ENCODE measurements at regions not wholly inside any gene's neighbourhood (a gene's known extent, or its start where the extent isn't known, plus 50 kb on each side); places are given as distances from the start of the nearest gene placed in this dataset.

DNA sequence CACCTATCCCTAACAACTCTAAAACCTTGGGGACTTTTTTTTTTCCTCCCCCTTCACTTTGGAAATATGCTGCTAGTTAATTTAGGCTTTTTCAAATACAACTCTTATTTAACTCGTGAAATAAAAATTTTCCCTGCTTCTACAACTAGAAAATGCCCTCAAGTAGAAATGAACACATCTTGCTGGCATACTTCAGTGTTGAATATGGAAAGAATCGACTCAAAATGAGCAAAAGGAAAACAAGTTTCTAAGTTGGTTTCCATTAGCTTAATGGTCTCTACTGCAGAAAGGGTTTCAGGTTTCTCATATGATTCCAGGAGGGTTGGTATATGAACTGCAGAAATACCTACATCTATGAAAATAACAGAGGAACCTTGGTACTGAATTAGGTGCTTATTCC, 118.3 kb upstream of the TMTC1 start:
- Histone ChIP-seq H3K4me3 (ENCODE audit: low read depth in 1 of 3, low read length in 3 of 3) (no peak overlapping the region), H3K27ac (ENCODE audit: low read depth in 1 of 2, low read length in 2 of 2) (no peak overlapping the region), H3K36me3 (ENCODE audit: control insufficient read depth in 4 of 4, insufficient read depth in 3 of 4, low read depth in 1 of 4, low read length in 3 of 4) (no peaks in the 10 kb centered on the region), H3K27me3 (ENCODE audit: control insufficient read depth in 4 of 4, insufficient read depth in 4 of 4, low read length in 3 of 4) (peaks cover 0 to 3% (median 0%) of the 10 kb centered on the region in 4 donors), H3K9me3 (ENCODE audit: control insufficient read depth in 4 of 4, low read length in 3 of 4) (no peaks in the 10 kb centered on the region), H3K4me1 (ENCODE audit: control insufficient read depth in 4 of 4, insufficient read depth in 4 of 4, low read length in 3 of 4) (peaks cover 0 to 18% (median 0%) of the 10 kb centered on the region in 4 donors), H3K9ac (ENCODE audit: low read depth in 1 of 2, low read length in 2 of 2) (no peak overlapping the region)
- WGBS = 77% methylated on average over 2 of the region's 2 CpGs
- no peak for DNase-seq (ENCODE audit: low spot score)
- no peak for TF ChIP-seq EGR1 (IDR thresholded peaks at IDR 0.05; ENCODE audit: low read depth in 2 of 2)
- no peak for TF ChIP-seq SP1 (IDR thresholded peaks at IDR 0.05)

GRCh38 chr12:29901585-29901984, 117.8 kb upstream of the TMTC1 start:
- H3K4me1 ChIP-seq (ENCODE audit: control insufficient read depth in 4 of 4, insufficient read depth in 4 of 4, low read length in 3 of 4) = peaks cover 0 to 18% (median 0%) of the 10 kb centered on the region in 4 donors
- no peak for TF ChIP-seq JUND (IDR thresholded peaks at IDR 0.05)
- peak in 1 of 2 donors; percentile 15 for TF ChIP-seq RAD21 (IDR thresholded peaks at IDR 0.05)
- TF ChIP-seq, protein P1, sequence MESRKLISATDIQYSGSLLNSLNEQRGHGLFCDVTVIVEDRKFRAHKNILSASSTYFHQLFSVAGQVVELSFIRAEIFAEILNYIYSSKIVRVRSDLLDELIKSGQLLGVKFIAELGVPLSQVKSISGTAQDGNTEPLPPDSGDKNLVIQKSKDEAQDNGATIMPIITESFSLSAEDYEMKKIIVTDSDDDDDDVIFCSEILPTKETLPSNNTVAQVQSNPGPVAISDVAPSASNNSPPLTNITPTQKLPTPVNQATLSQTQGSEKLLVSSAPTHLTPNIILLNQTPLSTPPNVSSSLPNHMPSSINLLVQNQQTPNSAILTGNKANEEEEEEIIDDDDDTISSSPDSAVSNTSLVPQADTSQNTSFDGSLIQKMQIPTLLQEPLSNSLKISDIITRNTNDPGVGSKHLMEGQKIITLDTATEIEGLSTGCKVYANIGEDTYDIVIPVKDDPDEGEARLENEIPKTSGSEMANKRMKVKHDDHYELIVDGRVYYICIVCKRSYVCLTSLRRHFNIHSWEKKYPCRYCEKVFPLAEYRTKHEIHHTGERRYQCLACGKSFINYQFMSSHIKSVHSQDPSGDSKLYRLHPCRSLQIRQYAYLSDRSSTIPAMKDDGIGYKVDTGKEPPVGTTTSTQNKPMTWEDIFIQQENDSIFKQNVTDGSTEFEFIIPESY (IDR thresholded peaks at IDR 0.05) = no peak
- no peak overlapping the region for H3K9ac ChIP-seq (ENCODE audit: low read depth in 1 of 2, low read length in 2 of 2)
- H3K9me3 ChIP-seq (ENCODE audit: control insufficient read depth in 4 of 4, low read length in 3 of 4) = no peaks in the 10 kb centered on the region
- H3K36me3 ChIP-seq (ENCODE audit: control insufficient read depth in 4 of 4, insufficient read depth in 3 of 4, low read depth in 1 of 4, low read length in 3 of 4) = no peaks in the 10 kb centered on the region
- DNase-seq (ENCODE audit: low spot score) = no peak
- no peak overlapping the region for H3K4me3 ChIP-seq (ENCODE audit: low read depth in 1 of 3, low read length in 3 of 3)
- WGBS = 72% methylated on average over 4 of the region's 4 CpGs
- H3K27me3 ChIP-seq (ENCODE audit: control insufficient read depth in 4 of 4, insufficient read depth in 4 of 4, low read length in 3 of 4) = peaks cover 0 to 3% (median 0%) of the 10 kb centered on the region in 4 donors
- no peak overlapping the region for H3K27ac ChIP-seq (ENCODE audit: low read depth in 1 of 2, low read length in 2 of 2)

DNA sequence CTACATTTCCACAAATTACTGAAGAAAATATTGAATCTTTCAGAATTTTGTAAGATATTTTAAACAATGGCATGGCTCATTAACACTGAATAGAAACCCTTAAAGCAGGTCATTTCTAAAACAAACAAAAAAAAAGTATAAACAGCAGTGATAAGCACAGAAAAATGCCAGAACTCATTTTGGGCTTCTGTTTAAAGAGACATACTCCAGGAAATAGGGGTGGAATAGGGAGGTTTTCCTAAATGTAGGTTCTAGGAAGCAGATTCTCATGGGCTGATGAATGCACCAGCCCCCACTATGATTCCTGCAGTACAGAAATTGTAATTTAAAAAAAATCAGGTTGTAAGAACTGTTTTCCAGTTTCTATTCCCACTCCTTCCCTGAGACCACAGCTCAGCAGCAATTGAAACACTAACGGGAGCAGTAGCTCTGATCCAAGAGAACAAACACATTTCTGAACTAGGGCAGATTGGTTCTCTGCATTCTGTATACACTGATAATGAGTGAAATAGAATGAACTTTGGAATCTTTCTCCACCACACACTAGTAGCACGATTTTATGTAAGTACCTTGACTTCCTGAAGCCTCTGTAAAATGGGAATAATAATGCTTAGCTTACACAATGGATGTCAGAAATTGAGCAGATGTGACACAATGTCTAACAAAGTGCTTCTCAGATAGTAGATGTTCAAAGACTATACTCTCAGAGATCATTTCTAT, 115.6 kb upstream of the TMTC1 start:
- WGBS = 20% methylated on average over 2 of the region's 2 CpGs
- DNase-seq (ENCODE audit: low spot score) = no peak

More for the DNA sequence above, 115.6 kb upstream of the TMTC1 start:
- no peak overlapping the region for H3K9ac ChIP-seq (ENCODE audit: low read depth in 1 of 2, low read length in 2 of 2)
- no peak overlapping the region for H3K27ac ChIP-seq (ENCODE audit: low read depth in 1 of 2, low read length in 2 of 2)
- TF ChIP-seq GABPA (IDR thresholded peaks at IDR 0.05 in 1 of 2, conservative IDR thresholded peaks at IDR 0.05 in 1 of 2) = no peak
- no peak for TF ChIP-seq ATF3 (IDR thresholded peaks at IDR 0.05)
- TF ChIP-seq, protein P2, sequence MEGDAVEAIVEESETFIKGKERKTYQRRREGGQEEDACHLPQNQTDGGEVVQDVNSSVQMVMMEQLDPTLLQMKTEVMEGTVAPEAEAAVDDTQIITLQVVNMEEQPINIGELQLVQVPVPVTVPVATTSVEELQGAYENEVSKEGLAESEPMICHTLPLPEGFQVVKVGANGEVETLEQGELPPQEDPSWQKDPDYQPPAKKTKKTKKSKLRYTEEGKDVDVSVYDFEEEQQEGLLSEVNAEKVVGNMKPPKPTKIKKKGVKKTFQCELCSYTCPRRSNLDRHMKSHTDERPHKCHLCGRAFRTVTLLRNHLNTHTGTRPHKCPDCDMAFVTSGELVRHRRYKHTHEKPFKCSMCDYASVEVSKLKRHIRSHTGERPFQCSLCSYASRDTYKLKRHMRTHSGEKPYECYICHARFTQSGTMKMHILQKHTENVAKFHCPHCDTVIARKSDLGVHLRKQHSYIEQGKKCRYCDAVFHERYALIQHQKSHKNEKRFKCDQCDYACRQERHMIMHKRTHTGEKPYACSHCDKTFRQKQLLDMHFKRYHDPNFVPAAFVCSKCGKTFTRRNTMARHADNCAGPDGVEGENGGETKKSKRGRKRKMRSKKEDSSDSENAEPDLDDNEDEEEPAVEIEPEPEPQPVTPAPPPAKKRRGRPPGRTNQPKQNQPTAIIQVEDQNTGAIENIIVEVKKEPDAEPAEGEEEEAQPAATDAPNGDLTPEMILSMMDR (IDR thresholded peaks at IDR 0.05; ENCODE audit: low read depth, low read length, missing input control) = no peak
- no peak for TF ChIP-seq MAX (IDR thresholded peaks at IDR 0.05)
- TF ChIP-seq RAD21 (IDR thresholded peaks at IDR 0.05) = peak; percentile 33 to 35
- no peak for TF ChIP-seq FOXA2 (IDR thresholded peaks at IDR 0.05)
- TF ChIP-seq EGR1 (IDR thresholded peaks at IDR 0.05; ENCODE audit: low read depth in 2 of 2) = no peak
- peak; percentile 65 for TF ChIP-seq SP1 (IDR thresholded peaks at IDR 0.05)
- TF ChIP-seq, protein P1 (IDR thresholded peaks at IDR 0.05) = no peak
- peak in 1 of 2 donors; percentile 42 for TF ChIP-seq RXRA (IDR thresholded peaks at IDR 0.05)
- TF ChIP-seq JUND (IDR thresholded peaks at IDR 0.05) = no peak
- peak; percentile 51 for TF ChIP-seq HNF4G (IDR thresholded peaks at IDR 0.05)
- TF ChIP-seq NR2F2 (IDR thresholded peaks at IDR 0.05) = no peak
- peak; percentile 78 to 82 for TF ChIP-seq HNF4A (conservative IDR thresholded peaks at IDR 0.05)
- TF ChIP-seq TAF1 (conservative IDR thresholded peaks at IDR 0.05) = no peak
- TF ChIP-seq YY1 (IDR thresholded peaks at IDR 0.05) = peak; percentile 20
- no peaks in the 10 kb centered on the region for H3K36me3 ChIP-seq (ENCODE audit: control insufficient read depth in 4 of 4, insufficient read depth in 3 of 4, low read depth in 1 of 4, low read length in 3 of 4)
- no peaks in the 10 kb centered on the region for H3K27me3 ChIP-seq (ENCODE audit: control insufficient read depth in 4 of 4, insufficient read depth in 4 of 4, low read length in 3 of 4)
- no peak overlapping the region for H3K4me3 ChIP-seq (ENCODE audit: low read depth in 1 of 3, low read length in 3 of 3)
- peaks cover 0 to 18% (median 0%) of the 10 kb centered on the region in 4 donors for H3K4me1 ChIP-seq (ENCODE audit: control insufficient read depth in 4 of 4, insufficient read depth in 4 of 4, low read length in 3 of 4)
- H3K9me3 ChIP-seq (ENCODE audit: control insufficient read depth in 4 of 4, low read length in 3 of 4) = no peaks in the 10 kb centered on the region
